ENCODE measurements at regions not wholly inside any gene's neighbourhood (a gene's known extent, or its start where the extent isn't known, plus 50 kb on each side); places are given as distances from the start of the nearest gene placed in this dataset.
A peak's percentile ranks its signal among the peaks of the same experiment; 100 is the strongest.

GRCh38 chr14:101623685-101624444 lies 62.6 kb downstream of the DIO3 start:
- no peak for TF ChIP-seq CTCF (IDR thresholded peaks at IDR 0.05; ENCODE audit: extremely low read depth, missing control alignments)
- no peak for DNase-seq (ENCODE audit: low spot score)

- no peak for DNase-seq (ENCODE audit: low spot score)
- no peak for TF ChIP-seq CTCF (IDR thresholded peaks at IDR 0.05; ENCODE audit: extremely low read depth, missing control alignments)
Measured at GRCh38 chr14:101624536-101624935, 63.2 kb downstream of the DIO3 start.

- DNase-seq (ENCODE audit: low spot score), result no peak
- TF ChIP-seq CTCF (IDR thresholded peaks at IDR 0.05; ENCODE audit: extremely low read depth, missing control alignments), result no peak
Measured at GRCh38 chr14:101625336-101626097, 64.2 kb downstream of the DIO3 start.

- no peak for TF ChIP-seq CTCF (IDR thresholded peaks at IDR 0.05; ENCODE audit: extremely low read depth, missing control alignments)
- no peak for DNase-seq (ENCODE audit: low spot score)
Measured at GRCh38 chr14:101626331-101626730, 65.0 kb downstream of the DIO3 start.

- no peak for DNase-seq (ENCODE audit: low spot score)
- TF ChIP-seq CTCF (IDR thresholded peaks at IDR 0.05; ENCODE audit: extremely low read depth, missing control alignments), result no peak
Measured at GRCh38 chr14:101627915-101628262, 66.6 kb downstream of the DIO3 start.

GRCh38 chr14:101628471-101628966 lies 67.2 kb downstream of the DIO3 start:
- TF ChIP-seq CTCF (IDR thresholded peaks at IDR 0.05; ENCODE audit: extremely low read depth, missing control alignments), result peak; percentile 88
- DNase-seq (ENCODE audit: low spot score), result peak; percentile 90

- no peak for DNase-seq (ENCODE audit: low spot score)
- no peak for TF ChIP-seq CTCF (IDR thresholded peaks at IDR 0.05; ENCODE audit: extremely low read depth, missing control alignments)
Measured at GRCh38 chr14:101628975-101629374, 67.7 kb downstream of the DIO3 start.
